ENCODE measurements at regions not wholly inside any gene's neighbourhood (a gene's known extent, or its start where the extent isn't known, plus 50 kb on each side); places are given as distances from the start of the nearest gene placed in this dataset.
"Not testable (repeated sequence)": the region's sequence is repeated elsewhere in the genome, so short reads cannot be mapped to it uniquely, and the experiment has no call there.

DNA sequence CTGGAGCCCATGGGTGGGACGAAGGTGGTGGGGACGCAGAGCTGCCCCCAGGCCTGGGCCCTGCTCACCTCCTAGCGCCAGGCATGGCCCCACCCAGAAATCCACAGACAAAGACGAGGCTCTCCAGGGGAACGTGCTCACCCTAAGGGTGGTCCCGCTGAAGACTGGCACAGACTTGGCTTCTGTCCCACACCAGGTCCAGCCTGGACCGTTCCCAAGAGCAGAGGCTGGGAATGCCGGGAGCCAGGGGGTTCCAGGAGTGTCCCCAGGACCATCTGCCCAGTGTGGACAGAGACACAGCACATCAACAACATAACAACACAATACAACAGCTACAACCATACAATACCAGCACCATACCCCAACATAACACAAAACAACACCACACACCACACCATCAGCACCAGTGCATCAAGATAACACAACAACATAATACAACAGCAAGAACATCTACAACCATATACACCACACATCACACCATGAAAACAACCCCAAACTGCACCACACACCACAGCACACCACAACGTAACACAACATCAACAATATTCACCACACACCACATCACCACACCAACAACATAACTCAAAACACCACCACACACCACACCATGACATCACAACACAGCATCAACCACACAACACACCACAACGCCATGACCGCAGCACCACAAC is 329.6 kb downstream of the ADGRD1 start:
- no peaks in the 10 kb centered on the region for H3K9me3 ChIP-seq
- H3K36me3 ChIP-seq (replicated peaks in 1 of 2; ENCODE audit: insufficient read depth in 1 of 2, low read depth in 2 of 2): no peaks in the 10 kb centered on the region
- no peaks in the 10 kb centered on the region for H3K27me3 ChIP-seq
- H3K27ac ChIP-seq: no peak overlapping the region
- WGBS, 2 donors: 65 to 75% methylated on average over 10 to 11 of the region's 11 CpGs
- intact Hi-C loops (cut with DNase I): no loop called here
- no peak for ATAC-seq
- no peak for TF ChIP-seq POLR2A (IDR thresholded peaks at IDR 0.05)
- TF ChIP-seq, protein P1, sequence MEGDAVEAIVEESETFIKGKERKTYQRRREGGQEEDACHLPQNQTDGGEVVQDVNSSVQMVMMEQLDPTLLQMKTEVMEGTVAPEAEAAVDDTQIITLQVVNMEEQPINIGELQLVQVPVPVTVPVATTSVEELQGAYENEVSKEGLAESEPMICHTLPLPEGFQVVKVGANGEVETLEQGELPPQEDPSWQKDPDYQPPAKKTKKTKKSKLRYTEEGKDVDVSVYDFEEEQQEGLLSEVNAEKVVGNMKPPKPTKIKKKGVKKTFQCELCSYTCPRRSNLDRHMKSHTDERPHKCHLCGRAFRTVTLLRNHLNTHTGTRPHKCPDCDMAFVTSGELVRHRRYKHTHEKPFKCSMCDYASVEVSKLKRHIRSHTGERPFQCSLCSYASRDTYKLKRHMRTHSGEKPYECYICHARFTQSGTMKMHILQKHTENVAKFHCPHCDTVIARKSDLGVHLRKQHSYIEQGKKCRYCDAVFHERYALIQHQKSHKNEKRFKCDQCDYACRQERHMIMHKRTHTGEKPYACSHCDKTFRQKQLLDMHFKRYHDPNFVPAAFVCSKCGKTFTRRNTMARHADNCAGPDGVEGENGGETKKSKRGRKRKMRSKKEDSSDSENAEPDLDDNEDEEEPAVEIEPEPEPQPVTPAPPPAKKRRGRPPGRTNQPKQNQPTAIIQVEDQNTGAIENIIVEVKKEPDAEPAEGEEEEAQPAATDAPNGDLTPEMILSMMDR (IDR thresholded peaks at IDR 0.05): no peak
- DNase-seq: peak in 1 of 4 donors; percentile 0
- H3K4me3 ChIP-seq: no peak overlapping the region
- no peaks in the 10 kb centered on the region for H3K4me1 ChIP-seq

DNA sequence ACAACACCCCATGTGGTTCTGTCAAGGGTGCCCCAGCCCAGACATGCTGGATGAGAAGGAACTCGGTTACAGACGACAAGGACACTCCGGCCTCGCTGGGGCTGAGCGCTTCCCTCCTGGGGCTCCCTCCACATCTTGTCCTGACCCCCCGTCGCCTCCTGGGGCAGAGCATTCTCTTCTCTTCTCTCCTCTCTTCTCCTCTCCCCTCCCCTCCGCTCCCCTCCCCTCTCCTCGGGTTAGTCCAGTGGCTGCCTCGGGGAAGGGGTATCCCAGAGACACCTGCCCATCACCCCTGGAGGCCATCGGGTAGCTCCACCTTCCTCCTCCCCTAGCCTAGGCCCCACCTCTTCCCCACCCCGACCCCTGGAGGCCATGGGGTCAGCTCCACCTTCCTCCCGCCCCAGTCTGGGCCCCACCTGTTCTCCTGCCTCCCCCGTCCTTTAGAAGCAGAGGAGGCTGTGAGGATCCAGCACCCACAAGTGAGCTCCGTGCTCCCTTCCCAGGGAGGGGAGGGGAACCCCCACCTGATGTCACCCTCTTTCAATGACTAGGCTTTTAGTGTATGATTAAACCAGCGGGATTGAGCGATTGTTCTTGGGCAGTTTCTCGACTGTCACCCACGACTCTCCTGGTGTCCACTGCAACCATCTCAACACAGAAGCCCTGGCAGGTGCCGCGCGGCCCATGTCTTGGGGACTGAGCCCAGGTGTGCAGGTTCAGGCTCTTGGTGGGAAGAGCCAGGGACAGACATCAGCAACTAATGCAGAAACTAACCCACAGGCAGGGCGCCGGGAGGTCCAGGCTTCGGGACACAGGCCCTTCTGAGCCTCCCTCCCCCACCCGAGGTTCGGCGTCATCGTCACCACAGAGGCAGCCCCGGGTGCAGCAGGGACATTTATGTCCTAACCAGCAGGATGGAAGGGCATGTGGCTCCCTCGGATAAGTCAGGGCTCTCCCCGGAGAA is 330.4 kb downstream of the ADGRD1 start:
- H3K27me3 ChIP-seq; H3K36me3 ChIP-seq (replicated peaks in 1 of 2; ENCODE audit: insufficient read depth in 1 of 2, low read depth in 2 of 2); H3K4me3 ChIP-seq; H3K27ac ChIP-seq; intact Hi-C loops (cut with DNase I); H3K4me1 ChIP-seq; H3K9me3 ChIP-seq: not testable (repeated sequence)
- 60 to 62% methylated on average over 29 to 30 of the region's 32 CpGs for whole genome bisulfite sequencing, 2 donors
- ATAC-seq: peak; percentile 5
- DNase-seq: peak in 2 of 4 donors; percentile 4 to 7

DNA sequence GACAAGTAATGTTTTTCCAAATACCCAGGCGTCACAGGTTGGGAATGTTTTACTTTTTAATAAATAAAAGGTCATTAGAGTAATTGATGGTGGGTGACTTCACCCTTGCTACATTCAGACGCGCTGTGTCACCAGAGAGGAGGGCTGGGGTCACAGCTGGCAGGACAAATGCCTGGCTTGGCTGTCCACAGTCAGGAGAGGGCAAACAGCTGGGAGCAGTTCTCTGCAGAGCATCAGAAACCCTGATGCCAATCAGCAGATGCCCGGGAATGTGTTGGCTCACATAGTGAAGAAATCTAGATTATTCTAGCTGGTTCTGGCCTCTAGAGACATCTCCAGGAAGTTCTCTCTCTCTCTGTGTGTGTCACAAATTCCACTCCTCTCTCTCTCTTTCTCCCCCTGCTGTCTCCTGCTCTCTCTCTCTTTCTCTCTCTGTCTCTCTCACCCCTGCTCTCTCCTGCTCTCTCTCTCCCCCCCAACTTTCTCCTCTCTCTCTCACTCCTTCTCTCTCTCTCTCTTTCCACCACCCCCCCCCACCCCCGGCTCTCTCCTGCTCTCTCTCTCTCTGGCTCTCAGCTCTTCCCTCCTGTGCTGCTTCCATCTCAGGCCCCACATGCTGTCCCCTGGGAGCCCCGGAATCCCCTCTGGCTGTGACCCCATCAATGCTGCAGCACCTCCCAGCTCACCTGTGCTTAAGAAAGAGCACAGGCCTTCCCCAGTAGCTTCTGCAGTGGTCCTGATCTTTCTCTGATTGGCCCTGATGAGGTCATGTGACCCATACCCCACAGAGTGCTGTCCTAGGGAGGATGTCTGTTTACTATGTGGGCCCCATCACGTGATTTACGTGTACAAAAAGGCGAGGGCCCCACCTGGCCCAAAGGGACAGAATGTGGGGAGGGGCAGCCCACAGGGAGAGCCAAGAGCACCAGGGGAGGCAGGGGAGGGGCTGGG is 331.5 kb downstream of the ADGRD1 start:
- H3K4me1 ChIP-seq; intact Hi-C loops (cut with DNase I); H3K36me3 ChIP-seq (replicated peaks in 1 of 2; ENCODE audit: insufficient read depth in 1 of 2, low read depth in 2 of 2); H3K9me3 ChIP-seq; H3K27ac ChIP-seq; H3K4me3 ChIP-seq; H3K27me3 ChIP-seq: not testable (repeated sequence)
- DNase-seq (peak in 2 of 4 donors; percentile 10 to 31), ATAC-seq (peak; percentile 68)
- 36 to 47% methylated on average over 5 to 6 of the region's 9 CpGs for WGBS, 2 donors

DNA sequence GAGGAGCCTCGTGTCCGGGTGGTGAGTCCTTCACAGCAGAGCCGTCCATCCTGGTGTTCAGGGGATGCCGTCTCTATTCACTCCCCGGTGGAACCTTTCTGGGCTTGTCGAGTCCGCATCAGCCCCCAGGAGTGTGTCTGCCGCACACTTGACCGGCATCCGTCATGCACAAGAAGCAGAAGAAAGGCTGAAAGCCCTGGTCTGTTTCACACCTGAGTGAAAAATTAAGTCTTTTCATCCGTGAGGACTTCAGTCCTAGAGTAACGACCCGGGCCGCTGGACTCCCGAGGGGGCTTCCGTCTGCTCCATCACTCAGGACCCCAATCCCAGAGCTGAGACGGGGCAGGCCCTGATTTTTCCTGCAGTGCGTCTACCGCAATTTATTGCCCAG is 332.2 kb downstream of the ADGRD1 start:
- ATAC-seq; H3K4me3 ChIP-seq; H3K36me3 ChIP-seq (replicated peaks in 1 of 2; ENCODE audit: insufficient read depth in 1 of 2, low read depth in 2 of 2); H3K4me1 ChIP-seq; H3K9me3 ChIP-seq; H3K27me3 ChIP-seq; H3K27ac ChIP-seq; intact Hi-C loops (cut with DNase I): not testable (repeated sequence)
- 78% methylated on average over 10 of the region's 19 CpGs; no CpG with 5 or more reads in 1 of the 2 donors for WGBS, 2 donors
- DNase-seq: peak in 1 of 4 donors; percentile 3

DNA sequence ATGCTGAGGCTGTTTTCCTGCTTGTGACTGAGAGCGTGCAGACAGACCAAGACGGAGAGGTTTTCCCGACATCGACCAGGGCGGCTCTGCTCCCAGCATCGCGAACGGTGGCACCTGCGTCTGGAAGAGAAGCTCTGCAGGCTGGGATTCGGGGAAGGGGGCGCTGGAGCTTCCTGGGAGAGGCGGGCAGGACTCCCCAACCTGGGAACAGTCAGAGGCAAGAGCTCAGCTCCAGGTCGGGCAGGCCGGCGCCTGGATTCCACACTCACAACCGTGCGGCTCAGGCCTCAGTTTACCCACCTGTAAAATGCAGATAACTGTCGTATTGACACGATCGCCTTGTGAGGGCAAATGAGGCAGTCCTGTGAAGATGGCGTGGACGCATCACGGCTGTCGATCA is 332.6 kb downstream of the ADGRD1 start:
- H3K4me3 ChIP-seq; H3K9me3 ChIP-seq; DNase-seq; H3K27me3 ChIP-seq; H3K27ac ChIP-seq; ATAC-seq; H3K4me1 ChIP-seq; intact Hi-C loops (cut with DNase I); H3K36me3 ChIP-seq (replicated peaks in 1 of 2; ENCODE audit: insufficient read depth in 1 of 2, low read depth in 2 of 2): not testable (repeated sequence)
- 73% methylated on average over 2 of the region's 24 CpGs; no CpG with 5 or more reads in 1 of the 2 donors for WGBS, 2 donors

DNA sequence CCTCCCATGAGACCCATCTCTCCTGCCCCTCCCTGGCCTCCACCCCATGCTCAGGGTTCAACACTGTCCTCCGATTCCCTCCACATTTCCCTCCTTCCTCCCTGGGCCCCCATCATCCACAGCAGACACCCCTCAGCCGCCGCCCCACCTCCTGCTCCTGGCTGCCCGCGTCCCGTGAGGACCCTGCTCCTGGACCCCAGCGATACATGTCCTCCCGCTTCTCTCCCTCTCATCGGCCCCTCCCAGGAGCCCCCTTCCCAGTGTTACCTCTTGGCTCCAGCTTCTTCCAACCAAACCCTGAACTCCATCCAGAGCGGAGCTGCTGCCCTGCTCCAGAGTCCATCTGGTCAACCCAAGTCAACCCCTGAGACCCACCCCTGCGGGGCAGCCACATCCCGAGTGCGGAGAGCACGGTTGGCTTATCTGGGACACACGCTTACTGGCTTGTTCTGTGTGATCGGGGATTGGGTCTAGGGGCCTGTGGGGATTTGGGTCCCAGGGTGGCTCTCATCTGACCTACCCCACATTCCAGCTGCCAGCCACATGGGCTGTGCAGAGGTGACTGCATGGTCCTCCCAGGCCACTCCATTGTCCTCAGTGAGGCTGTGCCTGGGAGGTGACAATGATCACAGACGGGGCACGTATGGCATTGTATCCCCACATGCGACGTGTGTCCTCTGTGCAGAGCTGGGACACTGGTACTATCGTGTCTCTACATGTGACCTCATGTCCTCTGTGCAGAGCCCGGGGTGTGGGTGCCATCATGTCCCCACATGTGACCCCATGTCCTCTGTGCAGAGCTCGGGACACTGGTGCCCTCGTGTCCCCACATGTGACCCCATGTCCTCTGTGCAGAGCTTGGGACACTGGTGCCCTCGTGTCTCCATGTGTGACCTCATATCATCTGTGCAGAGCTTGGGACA is 333.6 kb downstream of the ADGRD1 start:
- 77 to 92% methylated on average over 13 to 18 of the region's 25 CpGs for WGBS, 2 donors

More for the DNA sequence above, 333.6 kb downstream of the ADGRD1 start:
- H3K9me3 ChIP-seq: no peaks in the 10 kb centered on the region
- H3K36me3 ChIP-seq (replicated peaks in 1 of 2; ENCODE audit: insufficient read depth in 1 of 2, low read depth in 2 of 2): no peaks in the 10 kb centered on the region
- TF ChIP-seq, protein P1 (IDR thresholded peaks at IDR 0.05): no peak
- no peak for TF ChIP-seq POLR2A (IDR thresholded peaks at IDR 0.05)
- no peak overlapping the region for H3K27ac ChIP-seq
- no peak for DNase-seq
- ATAC-seq: no peak
- no peak overlapping the region for H3K4me3 ChIP-seq
- H3K27me3 ChIP-seq: no peaks in the 10 kb centered on the region
- intact Hi-C loops (cut with DNase I): no loop called here
- H3K4me1 ChIP-seq: no peaks in the 10 kb centered on the region
